ENCODE measurements at regions not wholly inside any gene's neighbourhood (a gene's known extent, or its start where the extent isn't known, plus 50 kb on each side); places are given as distances from the start of the nearest gene placed in this dataset.

- no peak for TF ChIP-seq POLR2A (IDR thresholded peaks at IDR 0.05)
- TF ChIP-seq CTCF (IDR thresholded peaks at IDR 0.05): no peak
These were observed 314.4 kb downstream of the ANKRD30A start for GRCh38 chr10:37439826-37440225.

Measured in uterus (tissue), 2 donors.